Testis (tissue), 2 donors: ENCODE measurements at regions not wholly inside any gene's neighbourhood (a gene's known extent, or its start where the extent isn't known, plus 50 kb on each side); places are given as distances from the start of the nearest gene placed in this dataset.

ENCODE experiments used
- CTCF ChIP-seq, 3 experiments: fragments of 450-650 bp in 2 of 3; fragments of 200-600 bp in 1 of 3; sonication (generic) in 1 of 3; IDR thresholded peaks; one replicate each; pipeline ENCODE4 v1.5.1; 2016 to 2019; ENCODE audit warnings: antibody characterized with exemption in 3 of 3, mild to moderate bottlenecking in 2 of 3, moderate library complexity in 1 of 3
- POLR2A ChIP-seq: fragments of 450-650 bp; IDR thresholded peaks from one replicate; pipeline ENCODE4 v1.6.1; 2017; ENCODE audit warnings: antibody characterized with exemption, mild to moderate bottlenecking, moderate library complexity

DNA sequence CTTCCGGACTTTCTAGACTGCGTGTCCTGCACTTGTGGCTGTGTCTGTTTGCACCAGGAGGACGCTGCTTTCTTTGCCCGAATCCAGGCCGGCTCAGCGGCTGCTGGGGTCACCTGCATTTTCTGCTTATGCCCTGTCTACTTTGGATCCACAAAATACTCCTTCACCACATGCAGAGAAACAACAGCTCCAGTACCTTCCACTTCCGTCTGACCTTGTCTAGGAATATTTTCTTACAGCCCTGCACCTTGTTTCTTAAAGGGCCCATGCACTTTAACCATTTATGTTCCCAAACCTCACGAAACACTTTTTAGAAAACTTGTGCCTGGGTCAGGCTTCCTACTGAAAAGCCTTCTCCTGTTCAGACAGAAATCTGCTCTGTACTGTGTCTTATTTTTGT, 129.4 kb upstream of the NCK2 start:
- TF ChIP-seq POLR2A (no peak), CTCF (IDR thresholded peaks at IDR 0.05) (no peak)
